HG02610 (cell line): ENCODE measurements at regions not wholly inside any gene's neighbourhood (a gene's known extent, or its start where the extent isn't known, plus 50 kb on each side); places are given as distances from the start of the nearest gene placed in this dataset.
"Not testable (repeated sequence)": the region's sequence is repeated elsewhere in the genome, so short reads cannot be mapped to it uniquely, and the experiment has no call there.

Experiments
- ATAC-seq: cut with Tn5 transposase; IDR thresholded peaks from one replicate; pipeline ENCODE4 v1.9.1; 2021; ENCODE audit warnings: mild to moderate bottlenecking, moderate library complexity; ENCODE audit not compliant: unreplicated experiment

DNA sequence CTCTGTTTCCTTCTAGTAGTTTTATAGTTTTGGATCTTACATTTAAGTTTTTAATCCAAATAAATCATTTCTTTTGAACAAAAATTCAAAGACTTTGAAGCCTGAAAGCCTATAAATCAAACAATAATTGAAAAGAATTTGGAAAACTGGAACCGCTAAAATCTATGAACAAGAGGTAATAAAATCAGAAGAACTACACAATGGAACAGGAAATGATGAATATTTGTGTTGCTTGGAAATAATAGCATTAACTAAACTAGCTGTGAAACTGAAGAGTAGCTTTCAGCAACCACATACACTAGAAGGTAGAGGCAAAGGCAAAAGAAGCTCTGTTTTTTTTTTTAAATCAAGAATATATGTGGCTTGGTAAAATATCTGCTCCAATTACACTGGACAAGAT lies 147.9 kb upstream of the ABI3BP start:
- ATAC-seq, result no peak

DNA sequence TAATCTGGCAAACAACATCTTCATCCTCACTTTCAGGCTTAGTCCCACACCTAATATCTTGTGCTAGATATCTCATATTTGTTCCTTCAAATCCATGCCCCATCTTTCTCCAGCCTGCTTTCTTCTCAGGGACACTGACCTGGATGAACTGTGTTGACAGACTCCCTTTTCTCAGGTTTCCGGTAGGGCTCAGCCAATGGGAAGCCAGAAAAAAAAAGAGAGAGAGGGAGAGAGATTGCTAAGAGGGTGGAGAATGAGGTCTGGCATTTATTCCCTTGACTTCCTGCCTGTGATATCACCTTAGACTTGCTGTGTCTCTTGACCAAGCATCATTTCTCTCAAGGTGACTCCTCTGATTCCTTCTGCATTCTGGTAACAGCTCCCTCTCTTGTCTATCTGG lies 145.6 kb upstream of the ABI3BP start:
- no peak for ATAC-seq

DNA sequence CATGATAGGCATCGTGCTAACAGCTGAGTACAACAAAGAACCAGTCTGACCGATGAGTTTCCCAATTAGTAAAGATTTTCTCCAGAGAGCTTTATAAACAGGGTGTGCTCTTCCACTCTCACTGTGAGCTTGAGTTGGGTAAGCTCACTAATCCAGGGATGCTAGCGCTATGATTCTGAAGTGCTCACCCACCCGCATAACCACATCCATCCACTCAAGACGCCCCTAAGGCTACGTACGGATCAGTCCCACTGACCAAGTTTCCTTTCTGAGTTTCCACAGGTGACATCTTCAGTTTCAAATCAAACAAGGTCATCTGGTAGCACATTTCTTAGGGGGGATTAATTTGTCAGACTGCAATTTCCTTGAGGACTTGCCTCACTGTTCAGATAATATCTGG lies 141.1 kb upstream of the ABI3BP start:
- ATAC-seq, result no peak

DNA sequence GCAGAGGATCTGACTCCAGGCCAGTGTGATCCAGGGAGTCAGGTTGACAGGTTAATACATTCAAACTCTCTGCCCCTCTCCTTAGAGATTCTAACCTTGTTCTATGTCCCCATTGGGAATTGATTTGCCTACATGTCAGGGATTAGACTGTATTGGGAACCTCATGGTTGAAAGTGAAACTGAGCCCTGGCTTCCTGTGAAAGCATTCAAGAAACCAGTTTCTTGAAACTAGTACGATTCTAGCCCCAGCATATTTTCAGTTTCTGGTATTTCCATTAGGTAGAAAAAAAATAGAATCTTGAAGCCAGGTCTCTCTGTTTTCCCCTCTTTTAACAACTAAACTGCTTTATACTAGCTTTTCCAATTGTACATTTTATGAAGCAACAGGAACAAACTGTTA lies 140.4 kb upstream of the ABI3BP start:
- peak; percentile 82 for ATAC-seq

DNA sequence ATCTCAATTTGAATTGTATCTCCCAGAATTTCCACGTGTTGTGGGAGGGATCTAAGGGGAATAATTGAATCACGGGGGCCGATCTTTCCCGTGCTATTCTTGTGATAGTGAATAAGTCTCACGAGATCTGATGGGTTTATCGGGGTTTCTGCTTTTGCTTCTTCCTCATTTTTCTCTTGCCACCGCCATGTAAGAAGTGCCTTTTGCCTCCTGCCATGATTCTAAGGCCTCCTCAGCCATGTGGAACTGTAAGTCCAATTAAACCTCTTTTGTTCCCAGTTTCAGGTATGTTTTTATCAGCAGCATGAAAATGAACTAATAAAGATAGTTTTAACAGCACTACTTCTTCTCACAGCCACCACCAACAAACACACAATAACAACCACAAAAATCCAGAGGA lies 140.0 kb upstream of the ABI3BP start:
- ATAC-seq, result not testable (repeated sequence)

DNA sequence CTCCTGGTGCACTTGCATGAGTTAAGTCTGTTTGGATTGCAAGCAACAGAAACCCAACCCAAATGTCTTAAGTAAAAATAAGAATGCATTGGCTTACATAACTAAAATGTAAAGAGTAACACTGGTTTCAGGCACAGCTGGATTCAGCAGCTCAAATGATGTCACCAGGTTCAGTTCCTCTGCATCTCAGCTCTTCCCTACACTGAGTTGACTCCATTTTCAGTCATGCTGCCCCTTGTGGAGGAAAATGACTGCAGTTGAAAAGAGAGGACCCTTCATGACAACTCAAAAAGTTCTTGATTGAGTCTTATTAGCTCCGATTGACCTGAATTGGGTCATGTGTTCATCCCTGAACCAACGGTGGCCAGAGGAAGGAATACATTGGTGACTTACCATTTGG lies 138.5 kb upstream of the ABI3BP start:
- ATAC-seq, result no peak

DNA sequence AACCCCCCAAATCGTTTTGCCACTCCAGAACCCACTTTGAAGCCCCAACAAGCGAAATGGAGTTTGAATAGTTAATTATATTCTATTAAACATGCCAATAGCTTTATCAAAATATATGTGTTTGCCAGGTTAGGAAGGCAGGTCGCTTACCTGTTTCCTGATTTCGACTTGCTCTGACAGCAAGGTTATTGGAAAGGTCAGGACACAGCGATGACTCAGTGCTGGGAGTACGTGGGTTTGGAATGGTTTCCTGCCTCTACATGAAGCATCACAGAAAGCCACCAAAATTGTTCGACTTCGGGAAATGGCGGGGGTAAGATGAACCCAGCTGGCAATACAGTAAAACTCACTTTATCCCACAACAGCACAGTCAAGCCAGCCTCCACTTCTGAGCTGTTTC lies 135.6 kb upstream of the ABI3BP start:
- ATAC-seq, result no peak

DNA sequence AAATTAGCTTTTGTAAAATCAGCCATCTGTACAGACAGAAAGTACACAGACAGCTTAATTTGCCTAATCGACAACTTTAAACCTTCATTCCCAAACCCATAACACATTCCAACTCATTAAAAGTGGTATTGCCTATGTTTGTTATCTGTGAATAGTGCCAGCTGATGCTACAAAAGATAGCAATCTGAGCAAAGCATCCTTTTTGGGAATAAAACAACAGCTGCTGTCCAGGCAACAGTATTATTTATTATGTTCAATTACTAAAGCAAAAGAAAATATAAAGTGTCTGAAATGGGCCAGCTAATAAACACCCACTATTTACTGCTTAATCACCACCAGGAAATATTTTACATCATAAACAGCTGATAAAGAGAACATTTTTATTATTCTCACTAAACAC lies 134.8 kb upstream of the ABI3BP start:
- no peak for ATAC-seq

DNA sequence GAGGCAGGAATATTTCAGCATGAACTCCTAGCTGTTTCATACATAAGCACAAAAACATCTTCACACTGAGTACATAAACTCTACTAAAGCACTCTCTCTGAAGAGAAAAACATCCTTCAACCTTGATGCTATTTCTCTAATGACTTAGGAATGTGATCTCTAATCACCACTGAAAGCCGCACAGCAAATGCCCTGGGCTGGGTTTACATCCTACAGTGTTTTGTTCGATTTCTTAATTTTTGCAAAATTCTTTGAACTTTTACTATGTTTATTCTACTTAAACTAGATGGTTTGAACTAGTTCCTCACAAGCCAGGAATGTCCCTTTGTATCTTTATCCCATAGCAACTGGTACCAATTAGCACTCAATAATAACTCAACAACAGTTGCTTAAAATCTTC lies 130.9 kb upstream of the ABI3BP start:
- ATAC-seq, result no peak

DNA sequence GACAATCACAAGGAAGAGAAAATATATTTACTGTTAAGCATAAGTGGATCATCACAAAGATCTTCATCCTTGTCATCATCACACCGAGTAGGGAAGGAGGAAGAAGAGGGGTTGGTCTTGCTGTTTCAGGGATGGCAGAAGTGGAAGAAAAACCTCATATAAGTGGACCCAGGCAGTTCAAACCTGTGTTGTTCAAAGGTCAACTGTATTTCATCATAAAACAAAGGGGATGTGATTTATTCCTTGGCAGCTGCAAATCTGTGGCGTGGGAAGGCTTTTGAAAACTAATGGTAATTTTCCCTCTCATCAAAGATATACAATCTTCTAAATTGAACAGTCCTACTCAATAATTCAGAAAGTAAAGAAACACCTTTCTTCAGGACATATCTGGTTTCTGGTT lies 129.9 kb upstream of the ABI3BP start:
- ATAC-seq, result no peak

DNA sequence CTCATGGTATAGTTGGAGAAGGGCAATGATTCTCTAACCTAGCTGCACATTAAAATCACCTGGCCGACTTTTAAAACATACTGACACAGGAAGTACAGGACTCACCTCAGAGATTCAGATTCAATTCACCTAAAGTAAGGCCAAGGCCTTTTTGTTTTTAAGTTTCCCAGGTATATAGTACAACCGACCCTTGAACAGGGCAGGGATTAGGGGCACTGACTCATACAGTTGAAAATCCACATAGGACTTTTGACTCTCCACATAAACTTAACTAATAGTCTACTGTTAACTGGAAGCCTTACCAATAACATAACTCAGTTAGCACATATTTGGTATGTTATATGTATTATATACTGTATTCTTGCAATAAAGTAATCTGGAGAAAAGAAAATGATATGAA lies 129.5 kb upstream of the ABI3BP start:
- ATAC-seq, result no peak

DNA sequence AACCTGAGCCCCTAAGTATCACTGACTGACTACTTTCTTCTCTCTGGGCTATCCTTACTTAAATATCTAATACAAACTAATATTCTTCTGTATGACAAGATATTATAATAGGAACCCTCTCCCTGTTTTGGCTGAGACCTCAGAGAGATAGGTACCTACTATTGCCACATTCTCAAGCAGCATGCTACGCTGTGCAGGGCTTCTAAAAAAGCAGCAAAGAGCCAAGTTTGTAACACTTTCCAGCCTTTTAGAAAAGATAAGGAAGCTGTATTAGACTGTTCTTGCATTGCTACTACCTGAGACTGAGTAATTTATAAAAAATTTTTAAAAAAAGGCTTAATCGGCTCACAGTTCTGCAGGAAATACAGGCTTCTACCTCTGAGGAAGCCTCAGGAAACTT lies 126.8 kb upstream of the ABI3BP start:
- ATAC-seq, result no peak

DNA sequence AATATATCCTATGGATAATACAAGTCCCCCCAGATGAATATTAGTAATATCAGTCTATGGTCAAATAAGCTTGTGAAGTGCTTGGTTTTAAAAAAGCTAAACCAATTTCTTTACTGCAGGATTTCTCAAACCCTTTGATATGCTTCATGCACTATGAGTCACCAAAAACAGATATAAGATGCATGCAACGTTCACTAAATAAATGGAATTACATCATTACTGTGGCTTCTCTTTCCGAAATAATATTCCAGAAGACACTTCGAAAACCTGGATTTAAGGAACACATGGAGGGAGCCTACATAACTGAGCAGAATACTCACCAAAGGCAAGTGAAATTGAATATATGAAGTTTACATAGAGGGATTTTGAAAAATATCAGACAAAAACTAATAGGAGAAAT lies 126.3 kb upstream of the ABI3BP start:
- ATAC-seq, result no peak

DNA sequence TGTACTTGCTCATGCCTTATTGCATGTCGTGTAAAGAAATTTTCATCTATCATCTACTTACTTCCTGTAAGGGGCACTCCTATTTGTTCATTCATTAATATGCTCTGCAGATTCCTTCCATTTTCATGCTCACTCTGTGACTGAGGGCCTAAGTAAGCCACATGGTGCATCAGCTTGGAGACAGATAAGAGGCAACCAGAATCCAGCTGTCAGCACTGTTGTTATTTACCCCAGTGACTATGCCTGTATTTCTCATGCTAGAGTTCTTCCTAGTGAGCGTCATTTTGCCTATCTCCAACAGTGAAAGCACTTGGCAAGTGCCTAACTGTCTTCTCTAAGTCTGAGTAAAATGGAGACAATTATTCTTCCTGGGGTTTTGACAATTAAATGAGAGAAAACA lies 124.8 kb upstream of the ABI3BP start:
- no peak for ATAC-seq

DNA sequence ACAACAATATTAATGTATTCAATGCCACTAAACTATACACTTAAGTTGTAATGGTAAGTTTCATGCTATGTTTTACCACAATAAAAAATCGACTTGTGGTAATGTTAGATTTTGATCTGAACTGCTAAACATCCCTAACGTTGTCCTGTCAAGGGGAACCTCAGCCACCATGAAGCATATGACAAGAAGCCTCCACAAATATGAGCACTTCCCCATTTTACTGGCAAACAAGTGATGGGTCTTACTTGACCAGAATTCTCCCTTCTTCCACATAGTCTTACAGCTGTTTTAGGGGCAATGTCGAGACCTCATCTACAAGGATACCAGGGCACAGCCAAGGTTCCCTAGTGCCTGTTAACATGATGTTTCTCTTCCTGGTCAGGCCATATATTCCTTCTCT lies 124.2 kb upstream of the ABI3BP start:
- no peak for ATAC-seq

DNA sequence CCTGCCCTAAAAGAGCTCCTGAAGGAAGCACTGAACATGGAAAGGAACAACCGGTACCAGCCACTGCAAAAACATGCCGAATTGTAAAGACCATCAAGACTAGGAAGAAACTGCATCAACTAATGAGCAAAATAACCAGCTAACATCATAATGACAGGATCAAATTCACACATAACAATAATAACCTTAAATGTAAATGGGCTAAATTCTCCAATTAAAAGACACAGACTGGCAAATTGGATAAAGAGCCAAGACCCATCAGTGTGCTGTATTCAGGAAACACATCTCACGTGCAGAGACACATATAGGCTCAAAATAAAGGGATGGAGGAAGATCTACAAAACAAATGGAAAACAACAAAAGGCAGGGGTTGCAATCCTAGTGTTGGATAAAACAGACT lies 117.1 kb upstream of the ABI3BP start:
- not testable (repeated sequence) for ATAC-seq

DNA sequence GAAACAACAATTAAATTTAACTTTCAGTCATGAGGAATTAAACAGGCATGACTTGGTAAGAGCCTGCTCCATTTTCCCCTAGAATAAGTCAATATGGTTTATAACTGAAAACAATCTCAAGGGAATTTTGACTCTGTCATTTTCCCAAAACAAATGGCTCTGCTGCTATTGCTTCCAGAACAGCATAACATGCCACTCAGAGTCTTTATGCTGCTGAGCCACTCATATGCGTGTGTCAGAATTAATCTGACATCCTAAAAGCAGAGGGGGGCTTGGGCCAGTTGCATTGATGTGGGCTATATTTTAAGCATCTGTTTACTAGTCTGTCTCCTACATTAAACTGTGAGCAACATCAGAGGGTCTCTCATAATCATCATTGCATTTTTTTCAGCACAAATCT lies 111.1 kb upstream of the ABI3BP start:
- ATAC-seq, result no peak

DNA sequence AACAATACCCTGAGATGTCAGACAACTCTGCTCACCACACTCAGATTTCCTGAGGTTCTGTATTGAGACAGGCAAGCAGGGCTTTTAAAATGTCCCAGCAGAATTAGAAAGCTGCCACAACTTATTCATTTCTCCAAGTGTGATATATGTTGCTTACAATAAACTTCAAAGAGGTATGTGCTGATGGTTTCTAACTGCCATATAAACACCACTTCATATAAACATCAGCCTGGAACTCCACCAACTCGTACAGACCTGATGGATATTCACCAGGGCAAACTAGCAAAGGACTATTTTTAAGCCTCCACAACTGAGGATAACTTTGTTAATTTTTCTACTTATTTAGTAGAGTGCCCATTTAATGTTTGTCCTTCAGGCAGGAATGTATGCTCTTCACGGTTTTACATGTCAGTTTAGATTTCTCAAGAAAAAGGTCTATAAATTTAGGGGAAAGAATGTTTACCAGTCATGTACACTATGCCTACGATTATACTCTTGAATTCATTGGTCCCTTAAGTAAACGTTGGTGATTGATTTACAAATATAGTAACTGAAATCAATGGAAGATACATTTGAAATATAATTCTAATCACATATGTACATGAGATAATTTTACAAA lies 109.6 kb upstream of the ABI3BP start:
- ATAC-seq, result no peak

DNA sequence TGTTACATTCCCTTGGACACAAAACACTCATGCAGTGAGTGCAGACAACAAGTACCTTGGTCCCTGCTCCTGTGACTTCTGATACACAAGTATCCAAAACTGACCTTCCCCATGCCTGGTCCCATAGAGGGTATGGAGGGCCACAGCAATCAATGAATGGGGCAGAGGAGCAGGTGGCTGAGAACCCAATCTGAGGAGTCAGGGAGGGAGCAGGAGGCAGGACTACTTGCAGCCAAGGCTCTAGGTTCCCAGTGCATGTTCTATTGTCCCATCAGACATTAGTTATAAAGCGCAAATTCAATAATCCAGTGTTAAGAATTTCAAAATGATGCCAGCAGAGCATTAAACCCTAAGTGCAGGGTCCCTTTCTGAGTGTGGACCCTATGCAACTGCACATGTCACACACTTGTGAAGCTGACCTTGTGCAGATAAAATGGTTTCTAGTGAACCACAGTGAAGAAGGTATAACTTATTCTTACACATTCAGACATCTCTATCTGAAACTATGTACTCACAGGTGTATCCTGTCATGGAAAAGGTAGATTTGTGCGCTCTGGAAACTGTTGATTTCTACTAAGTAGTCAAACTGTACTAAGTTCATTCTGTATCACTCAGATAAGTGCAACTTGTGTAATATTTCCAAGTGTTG lies 107.3 kb upstream of the ABI3BP start:
- no peak for ATAC-seq

DNA sequence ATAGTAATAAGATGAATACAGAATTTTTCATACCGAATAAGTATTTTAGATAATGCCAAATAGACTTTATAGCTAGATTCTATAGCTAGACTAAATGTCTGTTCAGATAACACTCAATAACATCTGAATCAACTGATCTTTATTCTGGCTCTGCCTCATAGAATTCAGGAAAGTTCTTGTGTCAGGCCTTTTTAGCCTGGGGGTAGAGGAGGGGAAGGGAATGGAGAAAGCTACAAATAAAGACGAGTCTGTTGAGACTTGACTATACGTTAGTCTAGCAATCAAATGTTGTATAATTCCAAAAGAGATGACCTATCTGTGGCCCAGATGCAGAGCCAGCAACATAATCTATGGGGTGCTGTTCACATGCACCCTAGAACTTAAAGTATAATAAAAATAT lies 106.6 kb upstream of the ABI3BP start:
- ATAC-seq, result no peak

DNA sequence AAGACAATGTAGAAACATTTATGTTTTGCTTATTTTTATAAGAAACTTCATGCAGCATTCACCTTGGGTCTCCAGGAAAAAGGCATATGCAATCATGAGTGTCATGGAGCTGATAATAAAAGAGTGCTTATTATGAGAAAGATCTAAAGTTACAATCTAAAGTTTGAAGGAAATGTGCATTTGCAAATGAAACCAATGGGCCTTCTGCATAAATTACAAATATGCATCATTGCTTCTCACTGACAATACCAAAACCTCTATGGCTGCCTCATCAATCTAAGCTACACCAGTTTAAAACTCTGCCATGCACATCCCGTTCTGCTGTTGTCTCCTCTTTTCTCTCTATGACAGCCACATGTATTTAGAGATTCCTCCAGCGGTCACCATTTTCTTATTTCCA lies 103.2 kb upstream of the ABI3BP start:
- no peak for ATAC-seq

DNA sequence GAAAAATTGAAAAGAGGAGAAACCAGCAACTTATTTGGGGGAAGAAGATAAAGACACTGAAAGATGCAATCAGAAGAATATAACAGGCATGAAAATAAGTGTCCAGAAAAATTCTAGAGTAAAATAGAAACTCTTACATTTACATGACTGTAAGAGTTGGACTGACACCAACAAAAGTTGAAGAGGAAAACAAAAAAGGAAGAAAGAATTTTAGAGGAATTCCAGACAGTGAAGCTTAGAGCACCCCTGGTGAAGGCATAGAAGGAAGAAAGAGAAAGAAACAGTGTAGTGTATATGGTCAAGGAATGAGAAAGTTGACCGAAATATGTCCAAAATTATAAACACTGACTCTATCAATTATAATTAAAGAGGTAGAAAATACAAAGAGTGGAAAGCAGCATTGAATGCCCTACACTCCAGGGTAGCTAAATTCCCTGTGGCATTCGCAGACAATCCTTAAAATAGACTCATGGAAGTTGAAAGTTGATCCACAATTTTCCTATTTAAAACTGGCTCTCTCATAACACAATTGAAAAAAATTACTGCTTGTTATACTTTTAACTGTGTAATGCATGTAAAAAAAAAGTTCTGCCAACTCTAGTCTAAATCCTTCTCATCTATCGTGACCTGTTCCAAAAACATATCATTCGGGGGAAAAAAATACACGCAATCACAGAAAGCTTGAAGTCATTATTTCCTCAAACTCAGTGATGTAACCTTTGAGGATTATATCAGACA lies 102.6 kb upstream of the ABI3BP start:
- ATAC-seq, result no peak
